ENCODE measurements at regions not wholly inside any gene's neighbourhood (a gene's known extent, or its start where the extent isn't known, plus 50 kb on each side); places are given as distances from the start of the nearest gene placed in this dataset.

- TF ChIP-seq POLR2A (IDR thresholded peaks at IDR 0.05) (no peak), CTCF (IDR thresholded peaks at IDR 0.05) (no peak), POLR2AphosphoS5 (IDR thresholded peaks at IDR 0.05; ENCODE audit: insufficient read depth in 1 of 2, low read depth in 1 of 2) (no peak)
Observed at GRCh38 chr3:104275199-104275598, 1091.5 kb upstream of the ALCAM start.
